Stomach (tissue), 4 donors: ENCODE measurements at regions not wholly inside any gene's neighbourhood (a gene's known extent, or its start where the extent isn't known, plus 50 kb on each side); places are given as distances from the start of the nearest gene placed in this dataset.

Experiments
- CTCF ChIP-seq, 7 experiments: fragments of 450-650 bp in 4 of 7; fragments of 200-600 bp in 3 of 7; sonication (generic) in 3 of 7; IDR thresholded peaks; one replicate each; pipeline ENCODE4 v1.5.1; 2016 to 2019; ENCODE audit warnings: antibody characterized with exemption in 7 of 7, control low read depth in 2 of 7, mild to moderate bottlenecking in 1 of 7
- POLR2A ChIP-seq, 4 donors: fragments of 450-650 bp; IDR thresholded peaks; one replicate each; pipeline ENCODE4 v1.6.1; 2016; ENCODE audit warnings: antibody characterized with exemption in 4 of 4, control low read depth in 2 of 4, mild to moderate bottlenecking in 1 of 4, moderate library complexity in 1 of 4
- POLR2AphosphoS5 ChIP-seq, 3 donors: sonication (generic); formaldehyde crosslinking; IDR thresholded peaks; one replicate each; pipeline ENCODE4 v1.6.1; 2016; ENCODE audit warnings: antibody characterized with exemption in 3 of 3

DNA sequence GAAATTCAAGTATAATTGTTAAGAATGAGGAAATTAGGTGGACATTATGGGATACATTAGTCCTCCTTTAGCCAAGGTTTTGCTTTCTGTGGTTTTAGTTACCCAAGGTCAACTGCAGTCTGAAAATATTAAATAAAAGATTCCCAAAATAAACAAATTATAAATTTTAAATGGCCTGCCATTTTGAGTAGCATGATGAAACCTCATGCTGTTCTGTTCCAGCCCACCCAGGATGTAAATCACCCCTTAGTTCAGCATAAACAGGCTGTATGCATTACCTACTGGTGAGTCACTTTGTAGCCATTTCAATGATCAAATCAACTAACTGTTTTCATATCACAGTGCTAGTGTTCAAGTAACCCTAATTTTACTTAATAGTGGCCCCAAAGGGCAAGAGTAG lies 132.5 kb upstream of the LYPLAL1 start:
- TF ChIP-seq CTCF (IDR thresholded peaks at IDR 0.05) = no peak
- no peak for TF ChIP-seq POLR2AphosphoS5 (IDR thresholded peaks at IDR 0.05)
- TF ChIP-seq POLR2A (IDR thresholded peaks at IDR 0.05) = no peak
